WTC11 (cell line): ENCODE measurements at regions not wholly inside any gene's neighbourhood (a gene's known extent, or its start where the extent isn't known, plus 50 kb on each side); places are given as distances from the start of the nearest gene placed in this dataset.

ENCODE experiments used
- ATAC-seq: fragments of 200-7000 bp; cut with Tn5 transposase; 2 replicates; pipeline ENCODE4 v1.10.0; 2021; ENCODE audit warnings: mild to moderate bottlenecking, moderate library complexity
- CTCF ChIA-PET: fragments of 300-600 bp; sonication (Branson Sonifier 250); formaldehyde crosslinking; loops from one replicate; lab custom pipeline; 2021; ENCODE audit warnings: antibody characterized with exemption; lab: Charles Lee
- POLR2A ChIA-PET: fragments of 350-600 bp; sonication (Branson Sonifier 250); formaldehyde crosslinking; loops from one replicate; lab custom pipeline; 2021; ENCODE audit warnings: antibody characterized with exemption; lab: Charles Lee
- DNase-seq: peaks from one replicate; pipeline ENCODE4 v3.0.0; 2021; ENCODE audit warnings: low spot score
- H3K27ac Mint-ChIP-seq: 2 replicates; pipeline ENCODE4 v1.8.0; 2021; ENCODE audit warnings: mixed read lengths
- H3K27me3 Mint-ChIP-seq: 2 replicates; pipeline ENCODE4 v1.8.0; 2021; ENCODE audit warnings: low read depth, mild to moderate bottlenecking, moderate library complexity, mixed read lengths
- H3K36me3 Mint-ChIP-seq: 2 replicates; pipeline ENCODE4 v1.8.0; 2021; ENCODE audit warnings: mixed read lengths
- H3K4me1 Mint-ChIP-seq: 2 replicates; pipeline ENCODE4 v1.8.0; 2022; ENCODE audit warnings: mixed read lengths
- H3K4me3 Mint-ChIP-seq: 2 replicates; pipeline ENCODE4 v1.8.0; 2021; ENCODE audit warnings: mild to moderate bottlenecking, moderate library complexity, mixed read lengths
- H3K9me3 Mint-ChIP-seq: 2 replicates; pipeline ENCODE4 v1.8.0; 2021; ENCODE audit warnings: mixed read lengths
- AR ChIP-seq: fragments of 250-450 bp; sonication (Bioruptor Pico); IDR thresholded peaks from 2 replicates; pipeline ENCODE4 v1.9.0; 2021; ENCODE audit warnings: mild to moderate bottlenecking
- CREB1 ChIP-seq: sonication (generic); formaldehyde crosslinking; IDR thresholded peaks from 2 replicates; pipeline ENCODE4 v1.8.0; 2023; ENCODE audit warnings: mild to moderate bottlenecking, missing genetic modification reagents
- CTCF ChIP-seq: fragments of 200-600 bp; IDR thresholded peaks from 2 replicates; pipeline ENCODE4 v1.8.0; 2022; ENCODE audit warnings: antibody characterized with exemption
- E2F4 ChIP-seq: sonication (generic); formaldehyde crosslinking; IDR thresholded peaks from 2 replicates; pipeline ENCODE4 v1.8.1; 2022; ENCODE audit warnings: low read depth, mild to moderate bottlenecking, moderate library complexity, missing genetic modification reagents, borderline replicate concordance
- FOXK1 ChIP-seq: sonication (generic); formaldehyde crosslinking; IDR thresholded peaks from 2 replicates; pipeline ENCODE4 v1.8.0; 2022; ENCODE audit warnings: mild to moderate bottlenecking, moderate library complexity, missing genetic modification reagents
- GRHL2 ChIP-seq: fragments of 250-450 bp; sonication (Bioruptor Pico); IDR thresholded peaks from 2 replicates; pipeline ENCODE4 v1.8.0; 2022; ENCODE audit warnings: mild to moderate bottlenecking, moderate library complexity; ENCODE audit not compliant: insufficient replicate concordance, severe bottlenecking
- JUN ChIP-seq: sonication (generic); formaldehyde crosslinking; IDR thresholded peaks from 2 replicates; pipeline ENCODE4 v1.8.0; 2023; ENCODE audit warnings: mild to moderate bottlenecking, missing genetic modification reagents
- KAT7 ChIP-seq: sonication (generic); formaldehyde crosslinking; IDR thresholded peaks from 2 replicates; pipeline ENCODE4 v1.8.1; 2023; ENCODE audit warnings: missing genetic modification reagents, mild to moderate bottlenecking, borderline replicate concordance
- MLX ChIP-seq: sonication (generic); formaldehyde crosslinking; IDR thresholded peaks from 2 replicates; pipeline ENCODE4 v1.8.1; 2023; ENCODE audit warnings: mild to moderate bottlenecking, missing genetic modification reagents, moderate library complexity
- NR2C2 ChIP-seq: sonication (generic); formaldehyde crosslinking; IDR thresholded peaks from 2 replicates; pipeline ENCODE4 v1.8.0; 2022; ENCODE audit warnings: mild to moderate bottlenecking, missing genetic modification reagents
- PREB ChIP-seq: sonication (generic); formaldehyde crosslinking; IDR thresholded peaks from 2 replicates; pipeline ENCODE4 v1.8.1; 2022; ENCODE audit warnings: mild to moderate bottlenecking, missing genetic modification reagents, moderate library complexity, borderline replicate concordance
- PRRX2 ChIP-seq: fragments of 250-450 bp; sonication (Bioruptor Pico); IDR thresholded peaks from 2 replicates; pipeline ENCODE4 v1.8.0; 2021; ENCODE audit warnings: mild to moderate bottlenecking
- SP1 ChIP-seq: sonication (generic); formaldehyde crosslinking; conservative IDR thresholded peaks from 2 replicates; pipeline ENCODE4 v1.8.1; 2022; ENCODE audit warnings: missing genetic modification reagents
- ZBTB21 ChIP-seq: sonication (generic); formaldehyde crosslinking; IDR thresholded peaks from 2 replicates; pipeline ENCODE4 v1.8.1; 2023; ENCODE audit warnings: mild to moderate bottlenecking, missing genetic modification reagents, borderline replicate concordance
- ZNF138 ChIP-seq: sonication (generic); formaldehyde crosslinking; conservative IDR thresholded peaks from 2 replicates; pipeline ENCODE4 v1.8.1; 2022; ENCODE audit warnings: mild to moderate bottlenecking, moderate library complexity, missing genetic modification reagents
- ZNF232 ChIP-seq: sonication (generic); formaldehyde crosslinking; IDR thresholded peaks from 2 replicates; pipeline ENCODE4 v1.8.0; 2022; ENCODE audit warnings: mild to moderate bottlenecking, missing genetic modification reagents
- ZNF263 ChIP-seq: sonication (generic); formaldehyde crosslinking; IDR thresholded peaks from 2 replicates; pipeline ENCODE4 v1.8.1; 2022; ENCODE audit warnings: low read depth, mild to moderate bottlenecking, moderate library complexity, missing genetic modification reagents
- ZNF281 ChIP-seq: sonication (generic); formaldehyde crosslinking; IDR thresholded peaks from 2 replicates; pipeline ENCODE4 v1.8.0; 2023; ENCODE audit warnings: mild to moderate bottlenecking, missing genetic modification reagents
- ZNF317 ChIP-seq: sonication (generic); formaldehyde crosslinking; IDR thresholded peaks from 2 replicates; pipeline ENCODE4 v1.8.1; 2023; ENCODE audit warnings: low read depth, mild to moderate bottlenecking, moderate library complexity, missing genetic modification reagents, borderline replicate concordance

GRCh38 chr5:53362521-53362941 lies 117.9 kb upstream of the FST start (continued):
- TF ChIP-seq CREB1 (CRISPR knock-in tag) (no peak), ZNF317 (CRISPR knock-in tag) (no peak), GRHL2 (CRISPR knock-in tag) (no peak), SP1 (CRISPR knock-in tag) (no peak)

GRCh38 chr5:53364061-53364460 lies 116.4 kb upstream of the FST start:
- H3K27ac Mint-ChIP-seq: no peak overlapping the region
- H3K4me3 Mint-ChIP-seq: no peak overlapping the region
- TF ChIP-seq ZNF232 (CRISPR knock-in tag): no peak
- no peak for TF ChIP-seq JUN (CRISPR knock-in tag)
- TF ChIP-seq SP1 (CRISPR knock-in tag): no peak
- no peak for TF ChIP-seq PRRX2
- TF ChIP-seq ZNF138 (CRISPR knock-in tag): no peak
- no peak for TF ChIP-seq E2F4 (CRISPR knock-in tag)
- TF ChIP-seq ZNF281 (CRISPR knock-in tag): no peak
- TF ChIP-seq NR2C2 (CRISPR knock-in tag): no peak
- no peak for TF ChIP-seq ZNF263 (CRISPR knock-in tag)
- no peak for TF ChIP-seq ZBTB21
- TF ChIP-seq CTCF: no peak
- TF ChIP-seq AR (CRISPR knock-in tag): no peak
- no peak for TF ChIP-seq MLX
- TF ChIP-seq KAT7 (CRISPR knock-in tag): no peak
- TF ChIP-seq FOXK1 (CRISPR knock-in tag): no peak
- no peak for TF ChIP-seq PREB
- DNase-seq (no peak), ATAC-seq (peak; percentile 50; the same call in 1 of the 2 replicates)
- no peaks in the 10 kb centered on the region for H3K36me3 Mint-ChIP-seq
- CTCF ChIA-PET: no interaction called here
- H3K27me3 Mint-ChIP-seq: no peaks in the 10 kb centered on the region
- peaks cover 4% of the 10 kb centered on the region; the same call in 1 of the 2 replicates for H3K4me1 Mint-ChIP-seq
- POLR2A ChIA-PET: no interaction called here
- H3K9me3 Mint-ChIP-seq: no peaks in the 10 kb centered on the region
